ENCODE measurements at regions not wholly inside any gene's neighbourhood (a gene's known extent, or its start where the extent isn't known, plus 50 kb on each side); places are given as distances from the start of the nearest gene placed in this dataset.

DNA sequence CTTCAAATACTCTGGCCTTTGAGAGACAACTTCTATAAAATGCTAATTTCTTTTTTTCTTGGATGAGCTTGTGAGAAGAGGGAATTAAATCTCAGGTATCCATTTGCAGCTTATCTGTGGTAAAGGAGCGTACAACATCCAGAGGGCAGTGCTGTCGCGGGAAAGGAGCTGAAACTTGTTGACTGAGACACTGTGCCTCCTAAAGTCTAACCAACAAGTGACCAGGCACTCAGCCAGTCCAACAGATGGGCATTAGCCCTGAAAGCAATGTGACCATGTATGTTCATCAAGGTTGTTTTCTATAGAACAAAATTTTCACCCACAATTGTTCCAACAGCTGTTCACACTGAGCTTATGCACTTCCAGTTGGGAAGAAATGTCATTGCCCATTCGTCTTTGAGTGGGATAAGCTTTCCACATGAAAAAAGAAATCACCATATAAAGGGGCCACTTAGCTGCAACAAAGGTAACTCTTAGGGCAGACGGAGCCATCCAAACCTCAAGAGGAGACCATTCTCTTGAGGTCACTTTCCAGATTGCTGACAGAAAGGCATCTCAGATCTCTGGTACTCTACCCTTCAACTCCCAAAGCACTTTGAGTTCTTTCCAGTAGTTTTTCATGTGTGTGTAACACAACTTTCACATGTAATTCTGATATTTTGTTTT is 244.8 kb upstream of the NEIL3 start:
- no peak for TF ChIP-seq CTCF (IDR thresholded peaks at IDR 0.05)
- TF ChIP-seq POLR2AphosphoS5 (IDR thresholded peaks at IDR 0.05): no peak
- no peak for TF ChIP-seq POLR2A (IDR thresholded peaks at IDR 0.05)
- TF ChIP-seq EP300 (IDR thresholded peaks at IDR 0.05): no peak
